Endothelial cell (in vitro differentiated cells): ENCODE measurements at regions not wholly inside any gene's neighbourhood (a gene's known extent, or its start where the extent isn't known, plus 50 kb on each side); places are given as distances from the start of the nearest gene placed in this dataset.

Experiments
- DNase-seq: peaks from one replicate; pipeline ENCODE4 v3.0.0; 2021; ENCODE audit warnings: low spot score
- H3K27ac Mint-ChIP-seq: one replicate; pipeline ENCODE4 v1.8.0; 2021; ENCODE audit warnings: mixed read lengths, inconsistent platforms; ENCODE audit not compliant: unreplicated experiment
- H3K27me3 Mint-ChIP-seq: one replicate; pipeline ENCODE4 v1.8.0; 2021; ENCODE audit warnings: mild to moderate bottlenecking, moderate library complexity, mixed read lengths, inconsistent platforms; ENCODE audit not compliant: unreplicated experiment
- H3K36me3 Mint-ChIP-seq: one replicate; pipeline ENCODE4 v1.8.0; 2021; ENCODE audit warnings: mild to moderate bottlenecking, low read depth, mixed read lengths, inconsistent platforms; ENCODE audit not compliant: unreplicated experiment
- H3K4me1 Mint-ChIP-seq: one replicate; pipeline ENCODE4 v1.8.0; 2021; ENCODE audit warnings: mild to moderate bottlenecking, mixed read lengths, inconsistent platforms; ENCODE audit not compliant: unreplicated experiment
- H3K4me3 Mint-ChIP-seq: one replicate; pipeline ENCODE4 v1.8.0; 2021; ENCODE audit warnings: mild to moderate bottlenecking, mixed read lengths, inconsistent platforms; ENCODE audit not compliant: unreplicated experiment
- H3K9me3 Mint-ChIP-seq: one replicate; pipeline ENCODE4 v1.8.0; 2021; ENCODE audit warnings: mixed read lengths, inconsistent platforms; ENCODE audit not compliant: unreplicated experiment
- CTCF ChIP-seq: fragments of 200-600 bp; sonication (generic); IDR thresholded peaks from one replicate; pipeline ENCODE4 v1.5.0; 2021; ENCODE audit warnings: antibody characterized with exemption; ENCODE audit not compliant: unreplicated experiment

GRCh38 chr2:216315802-216316603 is 56.3 kb downstream of the MARCHF4 start:
- no peak for TF ChIP-seq CTCF
- no peak for DNase-seq
- Mint-ChIP-seq H3K9me3 (no peaks in the 10 kb centered on the region), H3K4me3 (no peak overlapping the region), H3K36me3 (no peaks in the 10 kb centered on the region), H3K27me3 (peaks cover 4% of the 10 kb centered on the region), H3K4me1 (peaks cover 26% of the 10 kb centered on the region), H3K27ac (peak overlapping the region; percentile 58)

- H3K4me1 Mint-ChIP-seq, result peaks cover 12% of the 10 kb centered on the region
- H3K9me3 Mint-ChIP-seq, result no peaks in the 10 kb centered on the region
- H3K27me3 Mint-ChIP-seq, result peaks cover 2% of the 10 kb centered on the region
- no peaks in the 10 kb centered on the region for H3K36me3 Mint-ChIP-seq
- TF ChIP-seq CTCF, result no peak
- no peak overlapping the region for H3K27ac Mint-ChIP-seq
- H3K4me3 Mint-ChIP-seq, result no peak overlapping the region
- no peak for DNase-seq
Observed at GRCh38 chr2:216312441-216312840, 59.8 kb downstream of the MARCHF4 start.

- Mint-ChIP-seq H3K9me3 (no peaks in the 10 kb centered on the region), H3K4me3 (no peak overlapping the region), H3K36me3 (no peaks in the 10 kb centered on the region), H3K27ac (no peak overlapping the region), H3K4me1 (peaks cover 13% of the 10 kb centered on the region), H3K27me3 (peaks cover 4% of the 10 kb centered on the region)
- no peak for TF ChIP-seq CTCF
- DNase-seq, result no peak
Observed at GRCh38 chr2:216308576-216308975, 63.7 kb downstream of the MARCHF4 start.

- Mint-ChIP-seq H3K27me3 (peaks cover 4% of the 10 kb centered on the region), H3K4me3 (no peak overlapping the region), H3K27ac (peak overlapping the region; percentile 81), H3K36me3 (no peaks in the 10 kb centered on the region), H3K9me3 (no peaks in the 10 kb centered on the region), H3K4me1 (peaks cover 13% of the 10 kb centered on the region)
- TF ChIP-seq CTCF, result no peak
- no peak for DNase-seq
Observed at GRCh38 chr2:216307496-216307895, 64.8 kb downstream of the MARCHF4 start.

- no peaks in the 10 kb centered on the region for H3K9me3 Mint-ChIP-seq
- TF ChIP-seq CTCF, result no peak
- H3K36me3 Mint-ChIP-seq, result no peaks in the 10 kb centered on the region
- H3K4me1 Mint-ChIP-seq, result peaks cover 13% of the 10 kb centered on the region
- no peak for DNase-seq
- no peak overlapping the region for H3K4me3 Mint-ChIP-seq
- peaks cover 4% of the 10 kb centered on the region for H3K27me3 Mint-ChIP-seq
- peak overlapping the region; percentile 81 for H3K27ac Mint-ChIP-seq
Observed at GRCh38 chr2:216306868-216307267, 65.4 kb downstream of the MARCHF4 start.
